MM.1S (cell line): ENCODE measurements at regions not wholly inside any gene's neighbourhood (a gene's known extent, or its start where the extent isn't known, plus 50 kb on each side); places are given as distances from the start of the nearest gene placed in this dataset.

ENCODE experiments used
- DNase-seq: peaks from one replicate; pipeline ENCODE4 v3.0.0-alpha.2; 2015
- H2AFZ ChIP-seq: fragments of 300-600 bp; sonication (generic); 2 replicates; pipeline ENCODE4 v1.6.0; 2016; ENCODE audit warnings: antibody characterized with exemption, low read length
- H3F3A ChIP-seq: fragments of 300-600 bp; sonication (generic); 2 replicates; pipeline ENCODE4 v1.6.1; 2016; ENCODE audit warnings: mild to moderate bottlenecking, antibody characterized with exemption, low read length, moderate library complexity, mixed read lengths; ENCODE audit not compliant: insufficient read depth
- H3K27ac ChIP-seq: fragments of 300-600 bp; sonication (generic); 2 replicates; pipeline ENCODE4 v1.5.1; 2016; ENCODE audit warnings: mild to moderate bottlenecking, low read length
- H3K27me3 ChIP-seq: fragments of 300-600 bp; sonication (generic); replicated peaks from 2 replicates; pipeline ENCODE4 v1.6.0; 2016; ENCODE audit warnings: low read length; ENCODE audit not compliant: insufficient read depth
- H3K36me3 ChIP-seq: fragments of 300-600 bp; sonication (generic); replicated peaks from 2 replicates; pipeline ENCODE4 v1.6.1; 2016; ENCODE audit warnings: mild to moderate bottlenecking, low read length, mixed read lengths; ENCODE audit not compliant: insufficient read depth
- H3K4me1 ChIP-seq: fragments of 300-600 bp; sonication (generic); 2 replicates; pipeline ENCODE4 v1.6.1; 2016; ENCODE audit warnings: low read length, mixed read lengths
- H3K4me2 ChIP-seq: fragments of 300-600 bp; sonication (generic); 2 replicates; pipeline ENCODE4 v1.6.0; 2016; ENCODE audit warnings: low read depth, low read length
- H3K4me3 ChIP-seq: fragments of 300-600 bp; sonication (generic); 2 replicates; pipeline ENCODE4 v1.5.1; 2016; ENCODE audit warnings: low read length, mixed read lengths
- H3K79me2 ChIP-seq: fragments of 300-600 bp; sonication (generic); 2 replicates; pipeline ENCODE4 v1.6.1; 2016; ENCODE audit warnings: mixed run types, low read length, mixed read lengths
- H3K9ac ChIP-seq: fragments of 300-600 bp; sonication (generic); 2 replicates; pipeline ENCODE4 v1.6.1; 2016; ENCODE audit warnings: low read length, mixed read lengths
- H3K9me2 ChIP-seq: fragments of 300-600 bp; sonication (generic); replicated peaks from 2 replicates; pipeline ENCODE4 v1.6.1; 2016; ENCODE audit warnings: mild to moderate bottlenecking, low read length, mixed read lengths; ENCODE audit not compliant: insufficient read depth
- H3K9me3 ChIP-seq: fragments of 300-600 bp; sonication (generic); replicated peaks from 2 replicates; pipeline ENCODE4 v1.6.1; 2016; ENCODE audit warnings: mild to moderate bottlenecking, low read length, mixed read lengths; ENCODE audit not compliant: insufficient read depth
- H4K20me1 ChIP-seq: fragments of 300-600 bp; sonication (generic); 2 replicates; pipeline ENCODE4 v1.6.1; 2016; ENCODE audit warnings: mild to moderate bottlenecking, low read length, moderate library complexity, mixed read lengths; ENCODE audit not compliant: insufficient read depth
- CTCF ChIP-seq: fragments of 300-600 bp; sonication (generic); IDR thresholded peaks from 2 replicates; pipeline ENCODE4 v1.5.1; 2016; ENCODE audit warnings: antibody characterized with exemption, low read length, mixed read lengths
- EZH2 ChIP-seq: fragments of 300-600 bp; sonication (generic); optimal IDR thresholded peaks from 2 replicates; pipeline ENCODE3; 2017; ENCODE audit warnings: low read depth, mild to moderate bottlenecking, antibody characterized with exemption, low read length, mixed read lengths
- EZH2phosphoT487 ChIP-seq: fragments of 300-600 bp; sonication (generic); IDR thresholded peaks from 2 replicates; pipeline ENCODE4 v1.6.1; 2018; ENCODE audit warnings: antibody characterized with exemption, low read length

- DNase-seq: no peak
- Histone ChIP-seq H3K9ac (no peak overlapping the region), H3K27ac (no peak overlapping the region), H3K4me2 (no peak overlapping the region), H2AFZ (no peak overlapping the region), H3K36me3 (no peaks in the 10 kb centered on the region), H3K79me2 (no peaks in the 10 kb centered on the region), H3K4me3 (no peak overlapping the region), H3K27me3 (no peaks in the 10 kb centered on the region), H3K4me1 (no peaks in the 10 kb centered on the region), H4K20me1 (no peaks in the 10 kb centered on the region), H3K9me2 (no peaks in the 10 kb centered on the region), H3K9me3 (no peaks in the 10 kb centered on the region), H3F3A (no peaks in the 10 kb centered on the region)
- TF ChIP-seq EZH2 (no peak), CTCF (no peak), EZH2phosphoT487 (no peak)
These were observed 105.9 kb upstream of the KCNK2 start for GRCh38 chr1:214976665-214977064.

- no peak overlapping the region for H2AFZ ChIP-seq
These were observed 105.4 kb upstream of the KCNK2 start for GRCh38 chr1:214977110-214977509.

GRCh38 chr1:214977700-214978374 lies 104.7 kb upstream of the KCNK2 start:
- H3F3A ChIP-seq: no peaks in the 10 kb centered on the region
- H3K4me2 ChIP-seq: no peak overlapping the region
- no peaks in the 10 kb centered on the region for H3K9me3 ChIP-seq
- no peak overlapping the region for H2AFZ ChIP-seq
- no peak overlapping the region for H3K4me3 ChIP-seq
- DNase-seq: no peak
- H3K9me2 ChIP-seq: no peaks in the 10 kb centered on the region
- TF ChIP-seq EZH2phosphoT487 (no peak), EZH2 (no peak), CTCF (no peak)
- H3K27ac ChIP-seq: no peak overlapping the region
- no peaks in the 10 kb centered on the region for H3K4me1 ChIP-seq
- no peaks in the 10 kb centered on the region for H3K27me3 ChIP-seq
- no peak overlapping the region for H3K9ac ChIP-seq
- H4K20me1 ChIP-seq: no peaks in the 10 kb centered on the region
- H3K79me2 ChIP-seq: no peaks in the 10 kb centered on the region
- H3K36me3 ChIP-seq: no peaks in the 10 kb centered on the region

More at GRCh38 chr1:214977110-214977509, 105.4 kb upstream of the KCNK2 start:
- Histone ChIP-seq H3K4me1 (no peaks in the 10 kb centered on the region), H3K36me3 (no peaks in the 10 kb centered on the region), H3K27me3 (no peaks in the 10 kb centered on the region), H3K4me2 (no peak overlapping the region), H3F3A (no peaks in the 10 kb centered on the region), H3K9me3 (no peaks in the 10 kb centered on the region), H3K4me3 (no peak overlapping the region), H3K79me2 (no peaks in the 10 kb centered on the region), H3K9ac (no peak overlapping the region), H3K27ac (no peak overlapping the region), H3K9me2 (no peaks in the 10 kb centered on the region), H4K20me1 (no peaks in the 10 kb centered on the region)
- DNase-seq: no peak
- TF ChIP-seq EZH2 (no peak), EZH2phosphoT487 (no peak), CTCF (no peak)
